HL-60 (cell line): ENCODE measurements at regions not wholly inside any gene's neighbourhood (a gene's known extent, or its start where the extent isn't known, plus 50 kb on each side); places are given as distances from the start of the nearest gene placed in this dataset.

Experiments
- GABPA ChIP-seq: IDR thresholded peaks from 2 replicates; pipeline ENCODE4 v1.6.1; 2012; ENCODE audit warnings: low read depth
- POLR2AphosphoS5 ChIP-seq: IDR thresholded peaks from 2 replicates; pipeline ENCODE4 v1.6.1; 2012; ENCODE audit warnings: low read depth
- SPI1 ChIP-seq: IDR thresholded peaks from 2 replicates; pipeline ENCODE4 v1.6.1; 2012; ENCODE audit warnings: low read depth, mild to moderate bottlenecking, borderline replicate concordance
- TF ChIP-seq, protein P1 (sequence below): IDR thresholded peaks from one replicate; pipeline ENCODE4 v1.5.1; 2011; ENCODE audit warnings: low read length, control low read depth, inconsistent platforms; ENCODE audit not compliant: insufficient read depth
- TF ChIP-seq, protein P2 (sequence below): IDR thresholded peaks from 2 replicates; pipeline ENCODE4 v1.6.1; 2012; ENCODE audit warnings: low read depth; ENCODE audit not compliant: insufficient replicate concordance

DNA sequence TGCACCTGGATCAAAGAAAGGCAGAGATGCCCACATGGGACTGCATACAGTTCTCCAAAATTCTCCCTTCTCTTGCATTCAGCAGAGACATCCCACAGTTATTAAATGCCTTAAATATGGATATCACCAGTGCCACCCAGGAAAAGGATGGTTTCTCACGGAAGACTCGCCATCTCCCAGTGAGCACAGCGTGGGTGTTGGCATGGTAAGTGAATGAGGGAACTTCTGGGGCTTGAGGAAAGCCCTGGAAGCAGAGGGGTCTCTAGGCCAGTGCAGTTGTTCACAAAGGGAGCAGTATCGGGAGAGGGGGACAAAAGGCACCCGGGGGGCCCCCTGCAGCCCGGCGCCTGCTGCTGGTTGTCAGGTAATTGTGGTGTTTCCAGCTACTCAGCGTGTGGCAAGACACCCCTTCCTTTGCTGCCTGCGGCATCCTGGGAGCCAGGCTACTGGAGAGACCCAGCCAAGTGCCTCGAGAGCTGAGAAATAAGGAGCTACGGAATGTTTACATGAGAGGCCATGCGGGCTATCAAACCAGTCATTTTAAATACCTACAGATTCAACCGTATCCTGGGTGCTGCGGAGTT, 125.4 kb downstream of the PXDC1 start:
- TF ChIP-seq, protein P1, sequence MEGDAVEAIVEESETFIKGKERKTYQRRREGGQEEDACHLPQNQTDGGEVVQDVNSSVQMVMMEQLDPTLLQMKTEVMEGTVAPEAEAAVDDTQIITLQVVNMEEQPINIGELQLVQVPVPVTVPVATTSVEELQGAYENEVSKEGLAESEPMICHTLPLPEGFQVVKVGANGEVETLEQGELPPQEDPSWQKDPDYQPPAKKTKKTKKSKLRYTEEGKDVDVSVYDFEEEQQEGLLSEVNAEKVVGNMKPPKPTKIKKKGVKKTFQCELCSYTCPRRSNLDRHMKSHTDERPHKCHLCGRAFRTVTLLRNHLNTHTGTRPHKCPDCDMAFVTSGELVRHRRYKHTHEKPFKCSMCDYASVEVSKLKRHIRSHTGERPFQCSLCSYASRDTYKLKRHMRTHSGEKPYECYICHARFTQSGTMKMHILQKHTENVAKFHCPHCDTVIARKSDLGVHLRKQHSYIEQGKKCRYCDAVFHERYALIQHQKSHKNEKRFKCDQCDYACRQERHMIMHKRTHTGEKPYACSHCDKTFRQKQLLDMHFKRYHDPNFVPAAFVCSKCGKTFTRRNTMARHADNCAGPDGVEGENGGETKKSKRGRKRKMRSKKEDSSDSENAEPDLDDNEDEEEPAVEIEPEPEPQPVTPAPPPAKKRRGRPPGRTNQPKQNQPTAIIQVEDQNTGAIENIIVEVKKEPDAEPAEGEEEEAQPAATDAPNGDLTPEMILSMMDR = no peak
- TF ChIP-seq GABPA (no peak), POLR2AphosphoS5 (no peak), SPI1 (no peak)
- TF ChIP-seq, protein P2, sequence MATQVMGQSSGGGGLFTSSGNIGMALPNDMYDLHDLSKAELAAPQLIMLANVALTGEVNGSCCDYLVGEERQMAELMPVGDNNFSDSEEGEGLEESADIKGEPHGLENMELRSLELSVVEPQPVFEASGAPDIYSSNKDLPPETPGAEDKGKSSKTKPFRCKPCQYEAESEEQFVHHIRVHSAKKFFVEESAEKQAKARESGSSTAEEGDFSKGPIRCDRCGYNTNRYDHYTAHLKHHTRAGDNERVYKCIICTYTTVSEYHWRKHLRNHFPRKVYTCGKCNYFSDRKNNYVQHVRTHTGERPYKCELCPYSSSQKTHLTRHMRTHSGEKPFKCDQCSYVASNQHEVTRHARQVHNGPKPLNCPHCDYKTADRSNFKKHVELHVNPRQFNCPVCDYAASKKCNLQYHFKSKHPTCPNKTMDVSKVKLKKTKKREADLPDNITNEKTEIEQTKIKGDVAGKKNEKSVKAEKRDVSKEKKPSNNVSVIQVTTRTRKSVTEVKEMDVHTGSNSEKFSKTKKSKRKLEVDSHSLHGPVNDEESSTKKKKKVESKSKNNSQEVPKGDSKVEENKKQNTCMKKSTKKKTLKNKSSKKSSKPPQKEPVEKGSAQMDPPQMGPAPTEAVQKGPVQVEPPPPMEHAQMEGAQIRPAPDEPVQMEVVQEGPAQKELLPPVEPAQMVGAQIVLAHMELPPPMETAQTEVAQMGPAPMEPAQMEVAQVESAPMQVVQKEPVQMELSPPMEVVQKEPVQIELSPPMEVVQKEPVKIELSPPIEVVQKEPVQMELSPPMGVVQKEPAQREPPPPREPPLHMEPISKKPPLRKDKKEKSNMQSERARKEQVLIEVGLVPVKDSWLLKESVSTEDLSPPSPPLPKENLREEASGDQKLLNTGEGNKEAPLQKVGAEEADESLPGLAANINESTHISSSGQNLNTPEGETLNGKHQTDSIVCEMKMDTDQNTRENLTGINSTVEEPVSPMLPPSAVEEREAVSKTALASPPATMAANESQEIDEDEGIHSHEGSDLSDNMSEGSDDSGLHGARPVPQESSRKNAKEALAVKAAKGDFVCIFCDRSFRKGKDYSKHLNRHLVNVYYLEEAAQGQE = no peak
